Cerebellar nuclear complex (tissue), 1 donor: ENCODE measurements at regions not wholly inside any gene's neighbourhood (a gene's known extent, or its start where the extent isn't known, plus 50 kb on each side); places are given as distances from the start of the nearest gene placed in this dataset.
"Not testable (repeated sequence)": the region's sequence is repeated elsewhere in the genome, so short reads cannot be mapped to it uniquely, and the experiment has no call there.

ENCODE experiments used
- DNase-seq, 2 experiments: peaks; one replicate each; lab custom pipeline; 2025; lab: John Stamatoyannopoulos, UW

GRCh38 chr14:25868521-25869314 is 729.1 kb downstream of the NOVA1 start:
- DNase-seq = no peak

DNA sequence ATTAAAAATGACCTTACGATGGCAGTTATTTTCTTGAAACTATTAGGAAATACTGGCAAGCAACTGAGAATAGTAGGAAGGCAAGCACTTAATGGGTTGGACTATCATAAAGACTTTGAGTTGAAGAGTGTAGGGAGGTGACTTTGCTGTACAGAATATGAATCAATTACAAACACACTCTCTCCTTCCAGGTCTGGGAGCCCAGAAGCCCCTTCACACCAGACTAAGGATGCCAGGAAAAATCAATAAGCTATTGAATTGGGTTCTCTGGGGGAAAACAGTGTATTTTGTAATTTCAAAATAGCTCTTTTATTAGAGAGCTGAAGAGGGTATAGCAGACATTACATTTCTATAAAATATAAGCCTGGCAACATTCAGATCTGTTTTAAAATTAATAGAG is 736.4 kb downstream of the NOVA1 start:
- no peak for DNase-seq

DNA sequence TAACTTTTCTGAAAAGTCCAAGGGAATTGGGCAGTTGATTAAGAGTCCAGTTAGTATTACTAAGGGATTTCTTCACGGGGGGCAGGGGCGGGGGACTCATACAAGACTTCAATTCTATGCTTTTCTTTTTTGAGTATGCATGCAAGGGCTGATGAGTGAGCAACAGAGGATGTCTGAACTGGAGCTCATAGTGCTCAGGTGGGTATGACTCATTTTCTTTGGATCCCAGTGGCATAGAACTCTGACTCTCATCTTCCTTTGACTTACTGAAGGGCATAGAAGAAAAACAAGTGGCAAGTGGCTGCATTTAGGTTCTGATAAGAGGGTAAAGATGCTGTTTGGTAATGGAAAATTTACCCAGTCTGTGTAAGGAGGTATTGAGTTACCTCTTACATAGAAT is 749.2 kb downstream of the NOVA1 start:
- no peak for DNase-seq

GRCh38 chr14:25846246-25846645 is 751.6 kb downstream of the NOVA1 start:
- no peak for DNase-seq

DNA sequence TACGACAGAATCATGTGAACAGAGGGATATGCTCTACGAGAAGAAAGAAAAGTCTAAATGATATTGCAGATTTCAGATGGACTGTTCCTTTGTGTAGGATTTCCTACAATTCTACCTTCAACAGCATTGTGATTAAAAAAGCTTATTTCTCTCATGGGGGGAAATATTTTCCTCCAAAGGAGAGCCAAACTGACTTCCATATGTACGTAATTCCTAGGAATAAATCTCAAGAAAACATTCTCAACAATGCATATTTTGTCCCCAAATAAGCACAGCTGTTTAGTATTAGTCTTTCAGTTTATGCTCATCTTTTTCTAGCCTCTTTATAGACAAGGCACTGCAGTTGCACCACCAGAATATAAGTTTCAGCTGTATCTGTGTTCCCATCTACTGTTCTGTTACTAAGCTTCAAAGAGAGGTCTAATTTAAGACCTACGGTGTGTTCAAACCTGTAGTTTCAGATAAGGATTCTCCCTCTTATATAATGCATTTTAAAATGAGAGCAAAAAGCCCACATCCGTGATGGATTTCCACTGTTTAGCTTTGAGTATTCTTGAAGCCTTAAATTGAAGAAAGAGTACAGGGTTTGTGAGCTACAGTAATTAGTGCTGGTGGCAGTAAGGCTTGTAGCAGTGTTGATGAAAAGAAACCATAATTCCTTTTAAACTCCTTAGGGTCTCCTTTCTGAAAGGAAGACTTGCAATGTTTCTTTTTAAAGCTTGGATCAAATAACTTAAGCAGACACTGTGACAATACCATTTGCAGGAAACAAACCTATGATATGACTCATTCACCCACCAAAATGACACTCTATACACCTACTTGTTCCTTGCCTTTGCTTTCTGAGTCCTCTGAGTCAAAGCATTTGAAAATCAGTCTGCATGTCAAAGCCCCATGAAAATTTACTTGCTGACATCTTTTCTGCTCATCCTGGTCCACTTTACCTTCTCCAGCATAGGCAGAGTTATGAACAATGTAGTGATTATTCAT is 754.1 kb downstream of the NOVA1 start:
- DNase-seq = no peak

- DNase-seq = no peak
These were observed 756.6 kb downstream of the NOVA1 start for GRCh38 chr14:25841226-25841625.

DNA sequence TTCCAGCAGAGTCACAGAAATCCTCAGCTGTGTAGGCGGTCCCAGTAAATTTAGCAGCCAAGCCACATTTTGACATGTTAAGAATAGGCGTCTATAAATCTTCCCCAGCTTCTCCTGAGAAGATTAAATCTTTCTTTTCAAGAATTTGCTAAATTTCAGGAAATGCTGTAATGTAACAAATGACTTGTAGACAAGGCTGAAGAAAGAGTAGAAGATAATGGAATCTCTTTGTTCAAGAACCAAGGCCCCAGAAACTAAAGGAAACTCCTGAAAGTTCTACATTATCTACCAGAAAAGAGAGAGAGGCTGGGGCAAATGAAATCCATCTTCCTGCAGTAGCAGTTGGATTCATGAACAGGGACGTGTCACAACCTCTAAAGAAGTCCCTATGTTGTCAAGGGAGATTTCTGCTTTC is 760.3 kb downstream of the NOVA1 start:
- DNase-seq = no peak

GRCh38 chr14:25836636-25837035 is 761.2 kb downstream of the NOVA1 start:
- DNase-seq = no peak

- no peak for DNase-seq
These were observed 764.3 kb downstream of the NOVA1 start for GRCh38 chr14:25833341-25834126.

DNA sequence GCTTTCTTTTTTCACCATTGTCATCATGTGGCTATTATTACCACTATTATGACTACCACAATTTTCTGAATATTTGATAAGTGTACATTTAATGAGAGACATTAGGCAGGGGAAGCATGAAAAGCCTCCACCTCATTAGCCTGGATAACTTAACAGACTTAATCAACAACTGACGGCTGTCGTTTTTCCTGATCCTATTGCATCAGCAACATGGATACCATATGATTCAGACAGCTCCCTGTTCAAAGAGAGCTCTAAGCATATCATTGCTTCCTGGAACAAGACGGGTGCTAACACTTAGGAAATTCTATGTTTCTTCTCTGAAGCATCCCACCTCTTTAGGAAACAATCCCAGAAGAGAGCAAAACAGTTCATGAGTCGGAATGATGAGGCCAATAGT is 765.2 kb downstream of the NOVA1 start:
- DNase-seq = no peak

GRCh38 chr14:25828562-25828961 is 769.3 kb downstream of the NOVA1 start:
- DNase-seq = no peak

- DNase-seq = no peak
These were observed 771.7 kb downstream of the NOVA1 start for GRCh38 chr14:25826105-25826504.

- DNase-seq = no peak
These were observed 770.4 kb upstream of the STXBP6 start for GRCh38 chr14:25820368-25820767.

- DNase-seq = not testable (repeated sequence)
These were observed 764.7 kb upstream of the STXBP6 start for GRCh38 chr14:25814622-25815021.

GRCh38 chr14:25803386-25804018 is 753.6 kb upstream of the STXBP6 start:
- DNase-seq = no peak

DNA sequence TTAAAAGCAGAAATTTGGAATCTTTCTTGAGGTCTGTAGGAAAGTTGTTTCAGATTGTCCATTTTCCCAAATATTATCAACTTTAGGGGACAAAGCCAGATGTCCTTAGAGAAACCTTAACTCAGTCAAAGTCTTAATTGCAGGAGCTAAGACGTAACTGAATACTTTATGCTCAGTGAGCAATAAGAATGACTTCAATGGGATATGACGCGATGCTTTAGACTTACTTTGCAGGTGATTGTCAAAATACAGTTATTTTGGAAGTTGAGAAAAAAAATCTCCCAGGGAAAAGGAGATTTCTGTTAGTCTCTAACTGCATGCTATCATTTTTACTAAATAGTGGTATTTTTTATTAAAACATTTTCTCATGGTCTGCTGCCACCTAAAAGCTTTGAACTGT is 750.9 kb upstream of the STXBP6 start:
- no peak for DNase-seq

- DNase-seq = no peak
These were observed 738.3 kb upstream of the STXBP6 start for GRCh38 chr14:25788252-25788651.

- no peak for DNase-seq
These were observed 716.0 kb upstream of the STXBP6 start for GRCh38 chr14:25765909-25766308.

DNA sequence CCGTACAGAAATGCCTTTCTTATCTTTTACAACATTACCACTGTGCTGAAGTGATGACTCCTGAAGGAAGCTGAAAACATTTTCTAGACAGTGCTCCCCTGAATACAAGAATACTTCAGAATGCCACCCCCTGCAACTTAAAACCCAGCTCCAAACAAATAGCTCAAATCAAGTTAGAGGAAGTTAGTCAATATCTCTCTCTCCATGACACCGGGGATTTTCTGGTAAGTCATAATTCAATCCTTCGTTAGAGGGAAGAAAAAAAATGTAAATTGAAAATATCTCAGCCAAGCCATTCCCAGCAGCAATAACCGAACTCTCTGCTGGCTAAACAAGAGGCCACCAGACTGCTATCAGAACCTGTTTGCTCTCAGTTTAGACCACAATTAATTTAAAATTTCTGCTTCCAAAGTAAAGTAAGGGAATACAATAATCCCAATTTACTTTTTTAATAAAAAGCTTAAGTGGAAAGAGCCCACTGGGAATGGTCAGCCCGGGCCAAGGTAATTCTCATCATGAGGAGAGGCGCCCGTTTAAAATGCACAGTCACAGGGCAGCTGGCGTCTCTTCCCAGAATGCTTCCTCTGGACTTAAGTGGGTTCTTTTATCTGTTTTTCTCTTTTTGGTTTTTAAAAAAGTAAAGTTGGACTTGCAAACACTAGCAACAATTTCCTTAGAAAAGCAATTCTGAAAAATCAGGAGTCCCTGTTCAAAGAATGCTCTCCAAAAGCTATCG is 710.1 kb upstream of the STXBP6 start:
- DNase-seq = no peak

DNA sequence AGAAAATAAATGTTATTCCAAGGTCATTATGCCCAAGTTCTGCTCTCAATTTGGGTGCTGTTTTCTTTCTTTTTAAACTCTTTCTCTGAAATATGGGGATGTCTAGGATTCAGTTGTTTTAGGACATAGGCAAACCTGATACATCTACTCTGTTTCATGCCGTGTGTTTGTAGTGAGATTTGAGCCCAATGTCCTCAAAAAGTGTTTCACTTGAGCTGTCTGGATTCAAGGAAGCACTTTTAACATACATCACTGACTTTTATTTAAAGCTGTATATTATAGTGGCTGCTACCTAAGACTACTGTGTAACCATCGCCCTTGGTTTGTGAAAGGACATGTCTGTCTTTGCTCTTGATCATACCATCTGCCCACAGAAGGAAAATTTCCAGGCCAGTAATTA is 709.3 kb upstream of the STXBP6 start:
- no peak for DNase-seq

GRCh38 chr14:25757364-25757763 is 707.4 kb upstream of the STXBP6 start:
- DNase-seq = no peak
